Suprapubic skin (tissue), 4 donors: ENCODE measurements at regions not wholly inside any gene's neighbourhood (a gene's known extent, or its start where the extent isn't known, plus 50 kb on each side); places are given as distances from the start of the nearest gene placed in this dataset.

Source experiments
- EP300 ChIP-seq: sonication (generic); formaldehyde crosslinking; IDR thresholded peaks from one replicate; pipeline ENCODE4 v1.6.1; 2017; ENCODE audit warnings: antibody characterized with exemption
- POLR2A ChIP-seq, 2 donors: fragments of 450-650 bp; IDR thresholded peaks; one replicate each; pipeline ENCODE4 v1.6.1; 2017; ENCODE audit warnings: antibody characterized with exemption in 2 of 2, mild to moderate bottlenecking in 2 of 2, moderate library complexity in 2 of 2
- POLR2AphosphoS5 ChIP-seq, 3 donors: sonication (generic); formaldehyde crosslinking; IDR thresholded peaks; one replicate each; pipeline ENCODE4 v1.6.1; 2017; ENCODE audit warnings: antibody characterized with exemption in 3 of 3
- TF ChIP-seq, protein P1 (sequence below), 2 donors: fragments of 200-600 bp in 1 of 2; fragments of 450-650 bp in 1 of 2; sonication (generic) in 1 of 2; IDR thresholded peaks; one replicate each; pipeline ENCODE4 v1.5.1; 2016 to 2019; ENCODE audit warnings: antibody characterized with exemption in 2 of 2, mild to moderate bottlenecking in 1 of 2, moderate library complexity in 1 of 2

DNA sequence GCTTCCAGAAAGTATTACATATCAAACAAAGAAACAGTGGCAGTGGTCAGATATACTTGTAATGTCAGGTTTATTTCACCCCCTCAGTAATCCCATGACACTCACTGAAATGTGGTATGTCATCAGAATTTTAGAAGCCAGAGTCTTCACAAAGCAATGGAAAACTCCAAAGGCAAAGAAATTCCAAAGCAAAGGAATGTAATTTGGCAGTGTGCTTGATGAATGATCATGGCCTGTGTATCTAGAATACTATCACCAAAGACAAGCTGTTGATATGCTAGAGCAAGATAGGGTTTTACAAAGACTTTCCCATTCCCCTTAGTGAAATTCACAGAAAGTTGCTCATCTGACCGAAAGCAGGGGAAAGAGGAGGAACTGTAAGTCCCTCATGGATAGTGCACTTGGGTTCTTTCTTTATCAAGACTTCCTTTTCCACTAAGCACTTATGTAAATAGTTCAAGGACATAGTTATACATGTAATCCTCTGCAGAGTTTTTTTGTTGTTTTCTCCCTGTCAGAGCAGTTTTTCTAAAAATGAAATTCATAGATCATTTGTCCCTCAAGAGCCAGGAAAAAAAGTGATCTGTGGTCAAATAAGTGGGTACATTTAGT lies 243.4 kb downstream of the NHLRC3 start:
- TF ChIP-seq, protein P1, sequence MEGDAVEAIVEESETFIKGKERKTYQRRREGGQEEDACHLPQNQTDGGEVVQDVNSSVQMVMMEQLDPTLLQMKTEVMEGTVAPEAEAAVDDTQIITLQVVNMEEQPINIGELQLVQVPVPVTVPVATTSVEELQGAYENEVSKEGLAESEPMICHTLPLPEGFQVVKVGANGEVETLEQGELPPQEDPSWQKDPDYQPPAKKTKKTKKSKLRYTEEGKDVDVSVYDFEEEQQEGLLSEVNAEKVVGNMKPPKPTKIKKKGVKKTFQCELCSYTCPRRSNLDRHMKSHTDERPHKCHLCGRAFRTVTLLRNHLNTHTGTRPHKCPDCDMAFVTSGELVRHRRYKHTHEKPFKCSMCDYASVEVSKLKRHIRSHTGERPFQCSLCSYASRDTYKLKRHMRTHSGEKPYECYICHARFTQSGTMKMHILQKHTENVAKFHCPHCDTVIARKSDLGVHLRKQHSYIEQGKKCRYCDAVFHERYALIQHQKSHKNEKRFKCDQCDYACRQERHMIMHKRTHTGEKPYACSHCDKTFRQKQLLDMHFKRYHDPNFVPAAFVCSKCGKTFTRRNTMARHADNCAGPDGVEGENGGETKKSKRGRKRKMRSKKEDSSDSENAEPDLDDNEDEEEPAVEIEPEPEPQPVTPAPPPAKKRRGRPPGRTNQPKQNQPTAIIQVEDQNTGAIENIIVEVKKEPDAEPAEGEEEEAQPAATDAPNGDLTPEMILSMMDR (IDR thresholded peaks at IDR 0.05): no peak
- TF ChIP-seq EP300: no peak
- TF ChIP-seq POLR2A (IDR thresholded peaks at IDR 0.05): no peak
- no peak for TF ChIP-seq POLR2AphosphoS5 (IDR thresholded peaks at IDR 0.05)
